ENCODE measurements at regions not wholly inside any gene's neighbourhood (a gene's known extent, or its start where the extent isn't known, plus 50 kb on each side); places are given as distances from the start of the nearest gene placed in this dataset.

GRCh38 chr5:8919096-8919495, 626.8 kb downstream of the SEMA5A start:
- TF ChIP-seq POLR2A (IDR thresholded peaks at IDR 0.05; ENCODE audit: low read depth, low read length), result no peak
- TF ChIP-seq CTCF (IDR thresholded peaks at IDR 0.05; ENCODE audit: extremely low read depth in 1 of 2, insufficient read depth in 1 of 2, low read depth in 1 of 2, low read length in 2 of 2), result no peak

Data from endothelial cell of umbilical vein (primary cell).